Fibroblast of the aortic adventitia (primary cell): ENCODE measurements at regions not wholly inside any gene's neighbourhood (a gene's known extent, or its start where the extent isn't known, plus 50 kb on each side); places are given as distances from the start of the nearest gene placed in this dataset.
A peak's percentile ranks its signal among the peaks of the same experiment; 100 is the strongest.

ENCODE experiments used
- DNase-seq: peaks from one replicate; pipeline ENCODE4 v3.0.0-alpha.2; 2010; ENCODE audit warnings: low read depth
- H3K4me3 ChIP-seq: 2 replicates; pipeline ENCODE4 v1.5.1; 2011; ENCODE audit warnings: low read depth, mild to moderate bottlenecking, control low read depth, low read length, moderate library complexity
- TF ChIP-seq, protein P1 (sequence below): IDR thresholded peaks from 2 replicates; pipeline ENCODE4 v1.5.1; 2011; ENCODE audit warnings: mild to moderate bottlenecking, low read length, control low read depth, inconsistent platforms; ENCODE audit not compliant: insufficient read depth

DNA sequence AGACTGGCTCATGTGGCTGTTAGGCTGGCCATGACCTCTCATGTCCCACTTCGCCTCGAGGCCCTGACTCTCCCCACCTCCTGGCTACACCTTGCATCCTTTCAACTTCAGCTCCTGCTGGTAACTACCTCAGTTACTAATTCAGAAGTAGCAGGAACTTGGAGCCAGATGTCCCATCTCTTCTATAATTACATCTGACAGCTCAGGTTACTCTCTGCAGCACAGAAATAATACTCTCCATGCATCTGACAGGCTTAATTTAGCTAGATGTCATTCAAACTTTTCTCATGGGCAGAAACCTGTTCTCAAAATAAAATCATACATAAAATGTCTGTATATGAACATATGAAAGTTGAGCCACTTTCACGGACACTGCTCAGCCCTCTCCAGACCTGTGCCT lies 92.2 kb upstream of the IL33 start:
- no peak overlapping the region for H3K4me3 ChIP-seq
- TF ChIP-seq, protein P1, sequence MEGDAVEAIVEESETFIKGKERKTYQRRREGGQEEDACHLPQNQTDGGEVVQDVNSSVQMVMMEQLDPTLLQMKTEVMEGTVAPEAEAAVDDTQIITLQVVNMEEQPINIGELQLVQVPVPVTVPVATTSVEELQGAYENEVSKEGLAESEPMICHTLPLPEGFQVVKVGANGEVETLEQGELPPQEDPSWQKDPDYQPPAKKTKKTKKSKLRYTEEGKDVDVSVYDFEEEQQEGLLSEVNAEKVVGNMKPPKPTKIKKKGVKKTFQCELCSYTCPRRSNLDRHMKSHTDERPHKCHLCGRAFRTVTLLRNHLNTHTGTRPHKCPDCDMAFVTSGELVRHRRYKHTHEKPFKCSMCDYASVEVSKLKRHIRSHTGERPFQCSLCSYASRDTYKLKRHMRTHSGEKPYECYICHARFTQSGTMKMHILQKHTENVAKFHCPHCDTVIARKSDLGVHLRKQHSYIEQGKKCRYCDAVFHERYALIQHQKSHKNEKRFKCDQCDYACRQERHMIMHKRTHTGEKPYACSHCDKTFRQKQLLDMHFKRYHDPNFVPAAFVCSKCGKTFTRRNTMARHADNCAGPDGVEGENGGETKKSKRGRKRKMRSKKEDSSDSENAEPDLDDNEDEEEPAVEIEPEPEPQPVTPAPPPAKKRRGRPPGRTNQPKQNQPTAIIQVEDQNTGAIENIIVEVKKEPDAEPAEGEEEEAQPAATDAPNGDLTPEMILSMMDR: no peak
- DNase-seq: no peak

DNA sequence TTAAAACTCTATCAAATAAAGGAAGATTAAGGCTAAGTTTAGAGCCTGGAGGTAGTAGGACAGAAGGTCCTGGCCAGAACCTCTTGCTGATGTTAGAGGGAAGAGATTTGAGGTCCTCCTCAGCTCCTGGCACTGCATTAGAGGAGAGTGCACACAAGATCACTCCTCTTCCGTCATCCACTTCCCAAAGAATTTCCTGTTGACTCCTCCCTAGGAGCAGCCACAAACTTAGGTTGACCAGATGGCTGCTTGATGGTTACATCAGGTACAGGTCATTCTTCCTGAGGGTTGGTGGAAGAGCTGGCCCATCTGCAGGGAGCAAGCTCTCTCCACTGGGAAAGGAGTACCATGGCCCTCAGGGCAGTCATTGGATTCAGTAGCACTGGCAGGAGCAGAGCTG lies 93.9 kb upstream of the IL33 start:
- DNase-seq: no peak
- TF ChIP-seq, protein P1: no peak

DNA sequence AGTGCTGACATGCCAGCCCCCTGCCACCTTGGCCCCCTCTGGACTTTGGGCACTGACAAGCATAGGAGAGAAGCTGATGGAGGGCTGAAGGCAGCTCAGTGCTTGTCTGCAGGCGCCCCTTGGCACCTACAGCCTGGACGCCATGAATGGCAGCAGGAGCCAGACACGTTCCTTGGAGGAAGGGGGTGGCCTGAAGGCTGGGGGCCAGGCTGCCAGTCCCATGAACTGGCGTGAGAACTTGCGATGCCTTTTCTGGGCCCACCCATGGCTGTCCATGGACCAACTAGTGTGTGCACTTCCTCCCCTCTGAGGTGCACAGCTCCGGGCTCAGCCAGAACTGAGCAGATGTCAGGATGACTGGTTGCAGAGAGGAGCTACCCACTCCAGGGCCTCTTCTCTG lies 99.0 kb upstream of the RANBP6 start:
- no peak for DNase-seq
- TF ChIP-seq, protein P1: no peak
- H3K4me3 ChIP-seq: no peak overlapping the region

More for the DNA sequence above, 93.9 kb upstream of the IL33 start:
- H3K4me3 ChIP-seq: no peak overlapping the region

DNA sequence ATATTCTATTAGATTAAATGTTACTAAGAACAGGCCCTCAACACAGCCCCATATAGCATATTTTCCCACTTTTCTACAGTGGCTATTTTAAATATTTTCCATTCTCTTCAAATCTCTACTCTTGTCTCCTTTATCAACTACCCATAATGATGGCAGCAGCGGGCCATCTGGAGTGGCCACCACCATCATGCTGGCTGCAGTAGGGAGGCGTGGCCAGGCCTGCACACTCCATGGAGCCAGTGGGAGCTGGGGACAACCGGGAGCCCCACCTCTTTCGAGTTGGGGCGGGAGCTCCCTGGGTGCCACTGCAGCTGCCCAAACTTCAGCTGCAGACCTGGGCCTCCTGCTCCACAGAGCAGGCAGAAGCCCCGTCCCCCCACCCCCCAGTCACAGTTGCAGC lies 98.4 kb upstream of the RANBP6 start:
- no peak overlapping the region for H3K4me3 ChIP-seq
- no peak for DNase-seq
- TF ChIP-seq, protein P1: no peak

DNA sequence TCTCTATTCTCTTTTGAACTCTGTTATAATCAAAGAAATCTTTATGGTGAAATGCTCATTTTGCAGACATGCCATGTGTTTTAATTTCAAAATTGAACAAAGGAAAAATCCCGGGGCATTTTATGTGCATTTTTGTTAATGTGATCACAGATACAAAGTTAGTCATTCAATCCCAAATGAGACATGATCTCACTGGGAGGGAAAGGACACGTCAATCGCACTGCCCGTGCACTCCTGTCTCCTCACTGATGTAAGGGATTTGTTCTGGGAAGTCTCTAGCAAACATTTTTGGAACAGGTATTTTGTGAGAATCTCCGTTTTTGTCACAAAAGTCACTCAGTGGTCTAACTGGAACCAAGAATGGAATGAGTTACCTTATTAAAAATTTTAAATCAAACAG lies 97.9 kb upstream of the RANBP6 start:
- H3K4me3 ChIP-seq: no peak overlapping the region
- DNase-seq: no peak
- TF ChIP-seq, protein P1: no peak

DNA sequence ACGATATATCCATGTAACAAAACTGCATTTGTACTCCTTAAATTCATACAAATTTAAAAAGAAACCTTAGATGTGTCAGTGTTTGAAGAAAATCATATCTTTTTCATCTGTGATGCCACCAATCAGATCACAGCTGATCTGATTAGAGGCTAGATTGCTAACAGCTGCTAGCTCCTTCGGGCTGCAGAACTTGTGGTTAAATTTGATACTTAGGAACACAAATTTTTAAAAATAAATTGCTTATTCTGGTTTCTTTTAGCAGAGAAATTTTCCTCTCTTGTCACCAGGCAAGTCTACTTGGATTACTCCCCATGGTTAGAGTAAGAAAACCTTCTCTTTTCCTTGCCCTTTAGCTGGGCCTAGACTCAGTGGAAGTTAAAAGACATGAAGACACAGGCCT lies 94.6 kb upstream of the RANBP6 start:
- TF ChIP-seq, protein P1: no peak
- H3K4me3 ChIP-seq: no peak overlapping the region
- no peak for DNase-seq

DNA sequence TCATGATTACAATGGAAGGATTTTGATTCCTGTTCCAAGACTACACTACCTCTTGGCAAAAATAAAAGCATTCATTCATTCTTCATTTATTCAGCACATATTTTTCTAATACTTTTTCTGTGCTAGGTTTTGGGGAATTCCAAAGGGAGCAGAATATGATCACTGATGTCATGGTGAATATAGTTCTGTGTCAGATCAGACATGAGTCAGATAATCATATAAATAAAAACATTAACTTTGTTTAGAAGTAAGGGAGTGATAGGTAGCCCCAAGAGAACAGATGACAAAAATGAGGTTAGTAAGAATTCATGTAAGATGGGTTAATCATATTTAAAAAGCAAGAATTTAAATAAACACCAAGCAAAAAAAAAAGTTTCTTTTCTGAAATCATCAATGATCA lies 94.1 kb upstream of the RANBP6 start:
- DNase-seq: peak; percentile 17
- TF ChIP-seq, protein P1: no peak
- H3K4me3 ChIP-seq: no peak overlapping the region
